Immature natural killer cell (primary cell): ENCODE measurements at regions not wholly inside any gene's neighbourhood (a gene's known extent, or its start where the extent isn't known, plus 50 kb on each side); places are given as distances from the start of the nearest gene placed in this dataset.
"Not testable (repeated sequence)": the region's sequence is repeated elsewhere in the genome, so short reads cannot be mapped to it uniquely, and the experiment has no call there.

Source experiments
- DNase-seq, 3 donors: peaks; one replicate each; pipeline ENCODE4 v3.0.0; 2022; ENCODE audit warnings: mixed read lengths in 1 of 3
- H3K27ac Mint-ChIP-seq, 6 donors: one replicate each; pipeline ENCODE4 v1.8.0; 2020; ENCODE audit warnings: mixed read lengths in 6 of 6, mild to moderate bottlenecking in 5 of 6, inconsistent platforms in 4 of 6, moderate library complexity in 3 of 6
- H3K27me3 Mint-ChIP-seq, 3 donors: one replicate each; pipeline ENCODE4 v1.8.0; 2020 to 2021; ENCODE audit warnings: low read depth in 3 of 3, mild to moderate bottlenecking in 3 of 3, mixed read lengths in 3 of 3, moderate library complexity in 3 of 3, inconsistent platforms in 1 of 3
- H3K36me3 Mint-ChIP-seq, 3 donors: one replicate each; pipeline ENCODE4 v1.8.0; 2020; ENCODE audit warnings: mixed read lengths in 3 of 3, inconsistent platforms in 2 of 3, mild to moderate bottlenecking in 2 of 3
- H3K4me1 Mint-ChIP-seq, 2 donors: one replicate each; pipeline ENCODE4 v1.8.0; 2020; ENCODE audit warnings: inconsistent platforms in 2 of 2, mild to moderate bottlenecking in 2 of 2, mixed read lengths in 2 of 2, moderate library complexity in 1 of 2
- H3K4me3 Mint-ChIP-seq, 5 donors: one replicate each; pipeline ENCODE4 v1.8.0; 2020; ENCODE audit warnings: mild to moderate bottlenecking in 5 of 5, mixed read lengths in 5 of 5, inconsistent platforms in 3 of 5, moderate library complexity in 3 of 5
- H3K9me3 Mint-ChIP-seq, 6 donors: one replicate each; pipeline ENCODE4 v1.8.0; 2020; ENCODE audit warnings: mild to moderate bottlenecking in 6 of 6, mixed read lengths in 6 of 6, inconsistent platforms in 4 of 6, moderate library complexity in 3 of 6

DNA sequence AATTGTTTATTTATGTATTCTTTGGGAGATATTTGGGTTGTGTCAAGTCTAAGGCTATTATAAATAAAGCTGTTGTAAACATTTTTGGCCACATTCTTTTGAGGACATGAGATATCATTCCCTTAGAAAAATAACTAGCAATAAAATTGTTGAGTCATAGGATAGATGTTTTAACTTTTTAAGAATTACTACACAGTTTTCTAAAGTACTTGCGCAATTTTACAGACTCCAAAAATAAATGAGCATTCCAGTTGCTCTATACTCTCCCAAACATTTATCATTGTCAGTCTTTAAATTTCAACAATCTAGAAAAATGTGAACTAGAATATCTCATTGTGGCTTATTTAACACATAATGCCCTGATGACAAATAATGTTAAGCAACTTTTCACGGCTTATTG lies 189.1 kb upstream of the ADGRL3 start:
- Mint-ChIP-seq H3K4me3 (no peak overlapping the region), H3K9me3 (peaks cover 27 to 60% (median 38%) of the 10 kb centered on the region in 6 donors), H3K27me3 (peaks cover 0 to 4% (median 2%) of the 10 kb centered on the region in 3 donors), H3K36me3 (no peaks in the 10 kb centered on the region), H3K27ac (no peak overlapping the region), H3K4me1 (no peaks in the 10 kb centered on the region)
- no peak for DNase-seq

DNA sequence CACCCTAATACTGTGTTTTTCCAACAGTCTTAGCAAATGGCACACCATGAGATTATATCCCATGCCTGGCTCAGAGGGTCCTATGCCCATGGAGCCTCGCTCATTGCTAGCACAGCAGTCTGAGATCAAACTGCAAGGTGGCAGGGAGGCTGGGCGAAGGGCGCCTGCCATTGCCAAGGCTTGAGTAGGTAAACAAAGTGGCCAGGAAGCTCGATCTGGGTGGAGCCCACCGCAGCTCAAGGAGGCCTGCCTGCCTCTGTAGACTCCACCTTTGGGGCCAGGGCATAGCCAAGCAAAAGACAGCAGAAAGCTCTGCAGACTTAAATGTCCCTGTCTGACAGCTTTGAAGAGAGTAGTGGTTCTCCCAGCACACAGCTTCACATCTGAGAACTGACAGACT lies 188.2 kb upstream of the ADGRL3 start:
- H3K4me3 Mint-ChIP-seq, result not testable (repeated sequence)

DNA sequence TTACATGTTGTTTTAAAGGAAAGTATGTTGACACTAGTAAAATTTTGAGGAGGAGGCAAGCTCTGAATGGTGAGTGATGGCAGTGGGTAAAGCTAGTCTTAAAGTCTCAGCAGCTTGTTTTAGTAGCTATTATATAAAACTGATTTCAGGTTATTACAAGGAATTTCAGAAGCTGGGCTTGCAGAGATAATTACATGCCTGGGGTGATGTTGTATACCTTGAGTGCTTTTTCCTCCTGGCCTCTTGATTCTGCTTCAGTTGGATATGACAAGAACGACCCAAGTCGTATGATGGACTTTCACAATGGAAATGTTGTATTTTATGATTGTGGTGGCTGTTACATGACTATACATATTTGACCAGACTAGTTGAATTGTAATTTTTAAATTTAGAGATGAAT lies 175.5 kb upstream of the ADGRL3 start:
- Mint-ChIP-seq H3K36me3 (no peaks in the 10 kb centered on the region), H3K4me1 (no peaks in the 10 kb centered on the region), H3K27ac (no peak overlapping the region), H3K27me3 (peaks cover 0 to 1% (median 0%) of the 10 kb centered on the region in 3 donors), H3K9me3 (peaks cover 11 to 45% (median 29%) of the 10 kb centered on the region in 6 donors), H3K4me3 (no peak overlapping the region)
- DNase-seq, result no peak

More for the DNA sequence above, 188.2 kb upstream of the ADGRL3 start:
- not testable (repeated sequence) for H3K4me1 Mint-ChIP-seq, DNase-seq, H3K36me3 Mint-ChIP-seq, H3K27me3 Mint-ChIP-seq, H3K27ac Mint-ChIP-seq
- H3K9me3 Mint-ChIP-seq, result peaks cover 24 to 63% (median 39%) of the 10 kb centered on the region in 6 donors

DNA sequence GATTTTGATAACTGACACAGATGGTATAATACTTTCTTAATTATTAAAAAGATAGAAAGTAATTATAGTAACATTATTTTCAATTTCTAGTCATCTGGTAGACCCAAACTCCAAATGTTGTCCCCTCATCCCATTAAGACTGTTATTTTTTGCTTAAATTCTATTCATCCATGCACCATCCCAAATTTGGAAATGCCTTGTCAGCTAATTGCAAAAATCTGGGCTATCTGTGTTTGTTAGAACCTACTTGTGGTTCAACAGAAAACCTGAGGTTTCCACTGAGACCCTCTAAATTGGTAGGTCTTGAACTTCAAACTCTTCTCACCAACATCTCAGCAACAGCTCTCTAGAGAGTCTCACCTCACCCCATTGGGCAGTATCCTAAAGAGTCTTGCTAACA lies 172.2 kb upstream of the ADGRL3 start:
- peaks cover 0 to 1% (median 0%) of the 10 kb centered on the region in 3 donors for H3K27me3 Mint-ChIP-seq
- DNase-seq, result no peak
- no peaks in the 10 kb centered on the region for H3K4me1 Mint-ChIP-seq
- no peak overlapping the region for H3K4me3 Mint-ChIP-seq
- peaks cover 7 to 37% (median 15%) of the 10 kb centered on the region in 6 donors for H3K9me3 Mint-ChIP-seq
- H3K36me3 Mint-ChIP-seq, result no peaks in the 10 kb centered on the region
- H3K27ac Mint-ChIP-seq, result no peak overlapping the region

DNA sequence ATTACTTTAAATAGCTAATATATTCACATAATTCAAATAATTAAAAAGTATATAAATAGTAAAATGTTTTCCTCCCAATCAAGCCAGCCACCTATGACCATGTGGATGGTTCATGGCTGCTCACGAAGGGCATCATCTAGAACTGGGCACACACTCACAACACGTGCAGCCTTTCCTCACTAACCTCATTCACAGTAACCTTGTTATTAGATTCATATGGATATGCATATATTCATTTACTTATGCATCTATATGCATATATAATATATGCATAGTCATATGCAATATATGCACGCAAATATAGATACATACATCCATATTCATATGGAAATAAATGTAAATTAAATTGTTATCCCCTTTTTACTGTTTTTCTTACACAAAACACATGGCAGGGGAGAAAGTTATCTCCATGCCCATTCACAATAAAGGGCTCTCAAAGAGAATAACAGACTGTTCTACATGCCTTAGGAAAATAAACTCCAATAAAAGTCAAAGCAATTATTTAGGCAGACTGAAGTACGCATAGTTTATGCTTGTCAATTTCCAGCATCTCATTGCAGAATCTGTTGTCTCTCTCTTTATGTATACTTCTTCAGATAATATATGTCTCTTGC lies 163.9 kb upstream of the ADGRL3 start:
- Mint-ChIP-seq H3K27ac (no peak overlapping the region), H3K36me3 (peaks cover 0 to 3% (median 0%) of the 10 kb centered on the region in 3 donors), H3K4me1 (no peaks in the 10 kb centered on the region), H3K27me3 (no peaks in the 10 kb centered on the region), H3K9me3 (peaks cover 8 to 35% (median 17%) of the 10 kb centered on the region in 6 donors), H3K4me3 (no peak overlapping the region)
- no peak for DNase-seq

DNA sequence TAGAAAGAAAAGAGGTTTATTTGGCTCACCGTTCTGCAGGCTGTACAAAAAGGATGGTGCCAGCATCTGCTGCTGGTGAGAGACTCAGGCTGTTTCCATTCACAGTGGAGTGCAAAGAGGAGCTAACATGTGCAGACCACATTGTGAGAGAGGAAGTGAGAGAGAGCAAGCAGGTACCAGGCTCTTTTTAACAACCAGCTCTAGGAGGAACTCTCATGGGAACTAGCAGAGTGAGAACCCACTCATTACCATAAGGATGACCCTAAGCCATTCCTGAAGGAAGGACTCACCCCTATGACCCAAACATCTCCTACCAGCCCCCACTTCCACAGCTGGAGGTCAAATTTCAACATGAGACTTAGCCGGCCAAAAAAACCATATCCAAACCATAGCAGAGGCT lies 158.6 kb upstream of the ADGRL3 start:
- H3K4me3 Mint-ChIP-seq, result no peak overlapping the region
- H3K9me3 Mint-ChIP-seq, result peaks cover 8 to 68% (median 30%) of the 10 kb centered on the region in 6 donors
- H3K27ac Mint-ChIP-seq, result no peak overlapping the region
- no peak for DNase-seq
- peaks cover 0 to 3% (median 0%) of the 10 kb centered on the region in 3 donors for H3K36me3 Mint-ChIP-seq
- H3K4me1 Mint-ChIP-seq, result no peaks in the 10 kb centered on the region
- H3K27me3 Mint-ChIP-seq, result peaks cover 0 to 4% (median 2%) of the 10 kb centered on the region in 3 donors

DNA sequence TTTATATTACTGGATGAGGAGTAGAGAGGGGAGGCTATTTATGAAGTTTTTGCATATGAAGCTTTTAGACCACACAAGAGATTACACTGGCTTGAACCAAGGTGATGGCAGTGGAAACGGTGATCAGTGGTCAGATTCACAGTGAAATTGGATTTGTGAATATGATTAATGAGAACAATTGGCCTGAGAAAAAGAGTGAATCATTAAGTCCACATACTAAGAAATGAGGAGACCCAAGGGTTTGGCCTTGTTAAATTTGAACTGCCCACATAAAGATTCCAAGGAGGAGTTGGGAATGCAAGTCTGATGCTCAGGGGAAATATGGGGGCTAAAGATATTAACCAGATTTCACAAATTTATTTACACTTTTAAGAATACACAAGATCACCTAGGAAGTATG lies 155.3 kb upstream of the ADGRL3 start:
- Mint-ChIP-seq H3K36me3 (no peaks in the 10 kb centered on the region), H3K4me3 (no peak overlapping the region)
- no peak for DNase-seq

DNA sequence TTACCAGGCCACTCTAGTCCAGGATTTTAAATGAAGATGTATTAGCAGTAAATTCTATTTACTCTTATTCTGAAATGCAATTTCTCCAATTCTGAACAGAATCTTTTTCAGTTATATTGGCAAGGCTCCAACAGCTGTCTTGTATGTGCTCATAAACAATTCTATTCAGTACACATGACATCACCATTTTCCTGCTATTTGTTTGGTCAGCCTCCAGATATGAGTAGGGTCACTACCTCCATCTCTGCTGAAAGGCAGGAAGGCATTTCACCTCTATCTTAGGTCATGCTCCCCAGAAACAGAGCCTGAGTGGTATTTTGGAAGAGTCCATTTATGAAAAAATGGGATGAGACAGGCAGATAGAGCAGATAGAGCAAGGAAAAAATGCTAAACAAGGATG lies 151.1 kb upstream of the ADGRL3 start:
- DNase-seq, result no peak
- Mint-ChIP-seq H3K9me3 (peaks cover 4 to 43% (median 20%) of the 10 kb centered on the region in 6 donors), H3K36me3 (no peaks in the 10 kb centered on the region), H3K4me3 (no peak overlapping the region), H3K4me1 (no peaks in the 10 kb centered on the region), H3K27ac (no peak overlapping the region), H3K27me3 (peaks cover 0 to 4% (median 0%) of the 10 kb centered on the region in 3 donors)

More for the DNA sequence above, 155.3 kb upstream of the ADGRL3 start:
- Mint-ChIP-seq H3K4me1 (no peaks in the 10 kb centered on the region), H3K9me3 (peaks cover 4 to 56% (median 27%) of the 10 kb centered on the region in 6 donors), H3K27me3 (peaks cover 0 to 4% (median 2%) of the 10 kb centered on the region in 3 donors), H3K27ac (no peak overlapping the region)

DNA sequence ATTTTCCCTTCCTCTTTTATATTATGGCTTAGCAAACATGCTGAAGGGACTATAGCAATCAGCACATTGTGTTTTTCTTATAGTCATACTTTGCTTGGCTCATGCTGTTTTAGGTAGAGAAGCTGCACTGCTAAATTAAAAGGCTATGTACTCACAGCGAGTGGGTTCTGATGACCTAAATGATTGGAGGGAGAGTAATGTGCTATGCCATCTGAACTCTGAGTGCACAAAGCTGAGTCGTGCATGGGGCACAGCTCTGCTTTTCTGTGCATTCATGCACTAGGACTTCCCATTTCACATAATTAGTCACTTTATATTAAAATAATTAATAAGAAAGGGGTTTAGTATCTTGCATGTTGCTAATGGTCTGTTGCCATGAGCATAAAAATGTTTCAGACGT lies 132.7 kb upstream of the ADGRL3 start:
- Mint-ChIP-seq H3K9me3 (peaks cover 15 to 64% (median 21%) of the 10 kb centered on the region in 6 donors), H3K4me3 (no peak overlapping the region), H3K27me3 (no peaks in the 10 kb centered on the region), H3K36me3 (peaks cover 0 to 10% (median 3%) of the 10 kb centered on the region in 3 donors), H3K27ac (no peak overlapping the region), H3K4me1 (no peaks in the 10 kb centered on the region)
- DNase-seq, result no peak

DNA sequence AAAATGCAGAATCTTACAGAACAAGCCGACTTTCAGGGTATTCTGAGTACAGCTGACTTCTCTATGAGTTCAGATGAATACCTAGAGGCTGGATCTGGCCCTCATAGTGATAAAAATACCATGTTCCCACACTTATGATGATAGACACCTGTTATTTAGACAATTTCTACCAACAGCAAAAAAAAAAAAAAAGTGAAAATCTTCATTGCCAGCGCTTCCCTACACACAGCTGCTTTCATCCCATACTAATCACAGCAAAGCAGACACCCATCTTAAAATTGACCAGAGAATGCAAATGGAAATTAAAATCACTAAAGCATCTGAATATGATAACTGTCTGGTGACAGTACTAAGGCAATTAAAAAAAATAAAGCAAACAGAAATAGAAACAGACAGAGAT lies 132.1 kb upstream of the ADGRL3 start:
- peaks cover 15 to 64% (median 19%) of the 10 kb centered on the region in 6 donors for H3K9me3 Mint-ChIP-seq
- no peak overlapping the region for H3K27ac Mint-ChIP-seq
- DNase-seq, result no peak
- H3K27me3 Mint-ChIP-seq, result no peaks in the 10 kb centered on the region
- no peaks in the 10 kb centered on the region for H3K4me1 Mint-ChIP-seq
- peaks cover 0 to 10% (median 3%) of the 10 kb centered on the region in 3 donors for H3K36me3 Mint-ChIP-seq
- no peak overlapping the region for H3K4me3 Mint-ChIP-seq

DNA sequence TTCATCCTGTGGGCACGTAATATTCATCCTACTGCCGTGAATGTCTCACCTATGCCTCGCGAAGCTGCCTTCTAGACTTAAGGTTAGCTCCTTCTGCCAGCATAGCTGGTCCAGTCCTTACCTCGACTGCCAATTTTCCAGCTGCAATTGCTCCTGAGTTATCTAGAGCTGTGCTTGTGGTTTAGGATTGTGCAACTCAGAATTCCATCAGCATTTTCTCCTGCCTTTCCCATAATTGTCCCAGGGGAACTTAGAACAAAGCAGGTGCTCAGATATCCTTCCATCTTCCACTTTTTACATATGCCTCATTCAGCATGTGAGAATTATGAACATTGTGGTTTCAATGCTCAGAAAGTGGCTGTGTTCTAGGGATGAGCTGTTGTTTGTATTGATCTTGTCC lies 131.4 kb upstream of the ADGRL3 start:
- Mint-ChIP-seq H3K27me3 (no peaks in the 10 kb centered on the region), H3K9me3 (peaks cover 17 to 59% (median 20%) of the 10 kb centered on the region in 6 donors), H3K36me3 (peaks cover 0 to 10% (median 3%) of the 10 kb centered on the region in 3 donors), H3K4me1 (no peaks in the 10 kb centered on the region), H3K27ac (no peak overlapping the region), H3K4me3 (no peak overlapping the region)
- no peak for DNase-seq

DNA sequence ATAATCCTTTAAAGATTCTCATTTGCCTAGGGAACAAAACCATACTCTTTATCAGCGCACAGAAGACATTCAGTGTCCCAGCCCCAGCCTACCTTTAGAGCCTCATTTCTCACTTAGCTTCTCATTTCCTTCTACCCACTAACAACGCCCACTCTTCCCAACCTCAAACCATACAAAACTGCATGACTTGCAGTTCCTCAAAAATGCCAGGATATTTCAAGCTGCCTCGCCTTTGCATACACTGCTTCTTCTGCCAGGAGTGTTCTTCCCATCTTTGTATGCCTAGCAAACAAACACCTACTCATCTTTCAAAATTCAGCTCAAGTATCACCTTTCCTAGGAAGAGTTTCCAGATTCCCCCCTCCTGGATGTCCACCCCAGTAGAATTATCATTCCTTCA lies 129.9 kb upstream of the ADGRL3 start:
- peaks cover 12 to 60% (median 24%) of the 10 kb centered on the region in 6 donors for H3K9me3 Mint-ChIP-seq
- H3K36me3 Mint-ChIP-seq, result peaks cover 0 to 10% (median 3%) of the 10 kb centered on the region in 3 donors
- no peak for DNase-seq
- no peaks in the 10 kb centered on the region for H3K4me1 Mint-ChIP-seq
- no peaks in the 10 kb centered on the region for H3K27me3 Mint-ChIP-seq
- H3K4me3 Mint-ChIP-seq, result no peak overlapping the region
- H3K27ac Mint-ChIP-seq, result no peak overlapping the region

DNA sequence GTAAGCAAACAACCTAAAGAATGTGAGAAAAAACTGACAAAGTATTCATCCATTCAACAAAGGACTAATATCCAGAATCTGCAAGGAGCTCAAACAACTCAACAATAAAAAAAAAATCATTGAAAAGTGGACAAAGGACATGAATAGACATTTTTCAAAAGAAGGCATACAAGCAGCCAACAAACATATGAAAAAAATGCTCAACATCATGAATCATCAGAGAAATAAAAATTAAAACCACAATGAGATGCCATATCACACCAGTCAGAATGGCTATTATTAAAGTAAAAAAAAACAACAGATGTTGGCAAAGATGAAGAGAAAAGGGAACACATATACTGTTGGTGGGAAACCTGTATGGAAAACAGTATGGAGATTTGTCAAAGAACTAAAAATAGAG lies 120.7 kb upstream of the ADGRL3 start:
- Mint-ChIP-seq H3K36me3 (no peaks in the 10 kb centered on the region), H3K27me3 (no peaks in the 10 kb centered on the region), H3K4me3 (no peak overlapping the region), H3K27ac (no peak overlapping the region), H3K9me3 (peaks cover 5 to 37% (median 20%) of the 10 kb centered on the region in 6 donors), H3K4me1 (no peaks in the 10 kb centered on the region)
- DNase-seq, result no peak

DNA sequence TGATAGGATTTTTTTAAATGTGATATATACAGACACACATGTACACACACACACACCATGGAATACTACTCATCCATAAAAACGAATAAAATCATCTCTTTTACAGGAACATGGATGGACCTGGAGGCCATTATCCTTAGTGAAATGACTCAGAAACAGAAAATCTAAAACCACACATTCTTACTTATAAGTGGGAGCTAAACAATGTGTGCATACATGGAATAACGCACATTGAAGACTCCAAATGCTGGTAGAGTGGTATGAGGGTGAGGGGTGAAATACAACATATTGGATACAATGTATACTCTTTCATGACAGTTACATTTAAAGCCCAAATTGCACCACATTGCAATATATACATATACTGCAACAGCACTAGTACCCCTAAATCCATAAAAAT lies 120.2 kb upstream of the ADGRL3 start:
- no peak overlapping the region for H3K4me3 Mint-ChIP-seq
- DNase-seq, result no peak
- no peak overlapping the region for H3K27ac Mint-ChIP-seq
- H3K36me3 Mint-ChIP-seq, result no peaks in the 10 kb centered on the region
- peaks cover 8 to 34% (median 18%) of the 10 kb centered on the region in 6 donors for H3K9me3 Mint-ChIP-seq
- no peaks in the 10 kb centered on the region for H3K4me1 Mint-ChIP-seq
- H3K27me3 Mint-ChIP-seq, result no peaks in the 10 kb centered on the region

DNA sequence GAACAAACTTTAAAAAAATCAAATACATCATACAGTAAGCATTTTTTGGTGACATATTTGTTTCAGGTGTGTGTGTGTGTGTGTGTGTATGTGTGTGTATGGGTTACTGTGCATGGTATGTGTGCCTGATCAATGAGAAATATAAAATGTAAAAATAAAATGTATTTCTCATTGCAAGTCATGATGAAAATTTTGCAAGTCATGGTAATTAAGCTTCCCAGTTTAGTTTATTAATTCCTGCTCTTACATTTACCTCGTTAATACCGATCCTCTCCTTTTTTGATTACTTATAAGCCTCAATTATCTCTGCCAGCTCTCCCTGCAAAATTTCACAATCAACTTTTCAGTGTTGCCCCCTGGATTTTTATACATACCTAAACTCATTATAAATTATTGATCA lies 114.6 kb upstream of the ADGRL3 start:
- no peak overlapping the region for H3K4me3 Mint-ChIP-seq
- H3K27ac Mint-ChIP-seq, result no peak overlapping the region
- peaks cover 0 to 1% (median 0%) of the 10 kb centered on the region in 3 donors for H3K27me3 Mint-ChIP-seq
- H3K9me3 Mint-ChIP-seq, result peaks cover 6 to 40% (median 17%) of the 10 kb centered on the region in 6 donors
- H3K36me3 Mint-ChIP-seq, result no peaks in the 10 kb centered on the region
- no peak for DNase-seq
- no peaks in the 10 kb centered on the region for H3K4me1 Mint-ChIP-seq
